ENCODE measurements at regions not wholly inside any gene's neighbourhood (a gene's known extent, or its start where the extent isn't known, plus 50 kb on each side); places are given as distances from the start of the nearest gene placed in this dataset.
"Not testable (repeated sequence)": the region's sequence is repeated elsewhere in the genome, so short reads cannot be mapped to it uniquely, and the experiment has no call there.

GRCh38 chr15:32342772-32343199 lies 60.3 kb downstream of the GOLGA8K start:
- H3K4me3 ChIP-seq (ENCODE audit: low read depth, low read length), result peak overlapping the region; percentile 39
- DNase-seq, result peak; percentile 93
- H3K9me3 ChIP-seq (ENCODE audit: severe bottlenecking); H3K27ac ChIP-seq; H3K36me3 ChIP-seq; H3K27me3 ChIP-seq (ENCODE audit: insufficient read depth, low read depth, severe bottlenecking): not testable (repeated sequence)

GRCh38 chr15:32342268-32342667 lies 60.8 kb downstream of the GOLGA8K start:
- not testable (repeated sequence) for H3K27ac ChIP-seq; H3K9me3 ChIP-seq (ENCODE audit: severe bottlenecking); DNase-seq; H3K36me3 ChIP-seq; H3K27me3 ChIP-seq (ENCODE audit: insufficient read depth, low read depth, severe bottlenecking)
- peak overlapping the region; percentile 21; the same call in 1 of the 2 replicates for H3K4me3 ChIP-seq (ENCODE audit: low read depth, low read length)

GRCh38 chr15:32341530-32341929 lies 61.6 kb downstream of the GOLGA8K start:
- not testable (repeated sequence) for H3K27ac ChIP-seq; H3K27me3 ChIP-seq (ENCODE audit: insufficient read depth, low read depth, severe bottlenecking); H3K36me3 ChIP-seq; H3K4me3 ChIP-seq (ENCODE audit: low read depth, low read length); DNase-seq; H3K9me3 ChIP-seq (ENCODE audit: severe bottlenecking)

- not testable (repeated sequence) for H3K4me3 ChIP-seq (ENCODE audit: low read depth, low read length); H3K9me3 ChIP-seq (ENCODE audit: severe bottlenecking); H3K36me3 ChIP-seq; H3K27me3 ChIP-seq (ENCODE audit: insufficient read depth, low read depth, severe bottlenecking); H3K27ac ChIP-seq; DNase-seq
Measured at GRCh38 chr15:32336804-32337203, 66.3 kb downstream of the GOLGA8K start.

- H3K27me3 ChIP-seq (ENCODE audit: insufficient read depth, low read depth, severe bottlenecking); H3K27ac ChIP-seq; H3K4me3 ChIP-seq (ENCODE audit: low read depth, low read length); H3K36me3 ChIP-seq; DNase-seq; H3K9me3 ChIP-seq (ENCODE audit: severe bottlenecking): not testable (repeated sequence)
Measured at GRCh38 chr15:32323353-32323752, 79.7 kb downstream of the GOLGA8K start.

GRCh38 chr15:32319247-32319646 lies 83.8 kb downstream of the GOLGA8K start:
- H3K27ac ChIP-seq; DNase-seq; H3K36me3 ChIP-seq; H3K27me3 ChIP-seq (ENCODE audit: insufficient read depth, low read depth, severe bottlenecking); H3K4me3 ChIP-seq (ENCODE audit: low read depth, low read length); H3K9me3 ChIP-seq (ENCODE audit: severe bottlenecking): not testable (repeated sequence)

GRCh38 chr15:32316482-32316881 lies 86.6 kb downstream of the GOLGA8K start:
- not testable (repeated sequence) for DNase-seq; H3K4me3 ChIP-seq (ENCODE audit: low read depth, low read length); H3K27me3 ChIP-seq (ENCODE audit: insufficient read depth, low read depth, severe bottlenecking); H3K27ac ChIP-seq; H3K9me3 ChIP-seq (ENCODE audit: severe bottlenecking); H3K36me3 ChIP-seq

GRCh38 chr15:32315079-32315939 lies 87.8 kb downstream of the GOLGA8K start:
- not testable (repeated sequence) for H3K9me3 ChIP-seq (ENCODE audit: severe bottlenecking); H3K4me3 ChIP-seq (ENCODE audit: low read depth, low read length); H3K27me3 ChIP-seq (ENCODE audit: insufficient read depth, low read depth, severe bottlenecking); DNase-seq; H3K27ac ChIP-seq; H3K36me3 ChIP-seq

GRCh38 chr15:32313446-32314209 lies 89.5 kb downstream of the GOLGA8K start:
- H3K27me3 ChIP-seq (ENCODE audit: insufficient read depth, low read depth, severe bottlenecking); H3K36me3 ChIP-seq; H3K27ac ChIP-seq; H3K4me3 ChIP-seq (ENCODE audit: low read depth, low read length); DNase-seq; H3K9me3 ChIP-seq (ENCODE audit: severe bottlenecking): not testable (repeated sequence)

GRCh38 chr15:32312721-32313120 lies 90.4 kb downstream of the GOLGA8K start:
- not testable (repeated sequence) for DNase-seq; H3K27ac ChIP-seq; H3K36me3 ChIP-seq; H3K9me3 ChIP-seq (ENCODE audit: severe bottlenecking); H3K4me3 ChIP-seq (ENCODE audit: low read depth, low read length); H3K27me3 ChIP-seq (ENCODE audit: insufficient read depth, low read depth, severe bottlenecking)

GRCh38 chr15:32307592-32307991 lies 95.5 kb downstream of the GOLGA8K start:
- not testable (repeated sequence) for H3K9me3 ChIP-seq (ENCODE audit: severe bottlenecking); DNase-seq; H3K27ac ChIP-seq; H3K27me3 ChIP-seq (ENCODE audit: insufficient read depth, low read depth, severe bottlenecking); H3K4me3 ChIP-seq (ENCODE audit: low read depth, low read length); H3K36me3 ChIP-seq

- H3K27ac ChIP-seq; H3K27me3 ChIP-seq (ENCODE audit: insufficient read depth, low read depth, severe bottlenecking); H3K36me3 ChIP-seq; H3K4me3 ChIP-seq (ENCODE audit: low read depth, low read length); H3K9me3 ChIP-seq (ENCODE audit: severe bottlenecking); DNase-seq: not testable (repeated sequence)
Measured at GRCh38 chr15:32276200-32276830, 126.8 kb downstream of the GOLGA8K start.

- H3K27me3 ChIP-seq (ENCODE audit: insufficient read depth, low read depth, severe bottlenecking); H3K27ac ChIP-seq; H3K9me3 ChIP-seq (ENCODE audit: severe bottlenecking); H3K36me3 ChIP-seq; H3K4me3 ChIP-seq (ENCODE audit: low read depth, low read length); DNase-seq: not testable (repeated sequence)
Measured at GRCh38 chr15:32253958-32254357, 149.1 kb downstream of the GOLGA8K start.

GRCh38 chr15:32249207-32249606 lies 153.9 kb downstream of the GOLGA8K start:
- not testable (repeated sequence) for H3K36me3 ChIP-seq; H3K27me3 ChIP-seq (ENCODE audit: insufficient read depth, low read depth, severe bottlenecking); H3K9me3 ChIP-seq (ENCODE audit: severe bottlenecking); H3K4me3 ChIP-seq (ENCODE audit: low read depth, low read length); H3K27ac ChIP-seq; DNase-seq
